ENCODE measurements at regions not wholly inside any gene's neighbourhood (a gene's known extent, or its start where the extent isn't known, plus 50 kb on each side); places are given as distances from the start of the nearest gene placed in this dataset.
A peak's percentile ranks its signal among the peaks of the same experiment; 100 is the strongest.

- no peak for DNase-seq (ENCODE audit: low read depth, low spot score)
- H3K4me3 ChIP-seq (ENCODE audit: low read depth, low read length), result no peak overlapping the region
- H3K27me3 ChIP-seq (ENCODE audit: control insufficient read depth, insufficient read depth, low read length), result no peaks in the 10 kb centered on the region
- POLR2A ChIA-PET, result no interaction called here
- H3K9me3 ChIP-seq (ENCODE audit: control insufficient read depth, insufficient read depth, low read length), result 0 out of 2 replicates have a peak, but pooled peaks cover 3% of the 10 kb centered on the region
- H3K27ac ChIP-seq (ENCODE audit: low read depth, low read length), result no peak overlapping the region
- no peak for TF ChIP-seq CTCF (IDR thresholded peaks at IDR 0.05; ENCODE audit: low read depth, low read length)
- CTCF ChIA-PET, result interaction anchor here (0.6 kb wide), 1 partner anchor 10 kb away, joined by 3 read pairs; no protein-coding TSS in a partner anchor
Observed at GRCh38 chr5:96180684-96181435, 219.2 kb upstream of the ELL2 start.

GRCh38 chr5:96177303-96177869, 215.7 kb upstream of the ELL2 start:
- Histone ChIP-seq H3K27ac (ENCODE audit: low read depth, low read length) (peak overlapping the region; percentile 33), H3K4me3 (ENCODE audit: low read depth, low read length) (no peak overlapping the region), H3K9me3 (ENCODE audit: control insufficient read depth, insufficient read depth, low read length) (peaks cover 3% of the 10 kb centered on the region; the same call in 1 of the 2 replicates), H3K27me3 (ENCODE audit: control insufficient read depth, insufficient read depth, low read length) (no peaks in the 10 kb centered on the region)
- no peak for TF ChIP-seq CTCF (IDR thresholded peaks at IDR 0.05; ENCODE audit: low read depth, low read length)
- DNase-seq (ENCODE audit: low read depth, low spot score), result peak; percentile 48
- ChIA-PET POLR2A (no interaction called here), CTCF (no interaction called here)

DNA sequence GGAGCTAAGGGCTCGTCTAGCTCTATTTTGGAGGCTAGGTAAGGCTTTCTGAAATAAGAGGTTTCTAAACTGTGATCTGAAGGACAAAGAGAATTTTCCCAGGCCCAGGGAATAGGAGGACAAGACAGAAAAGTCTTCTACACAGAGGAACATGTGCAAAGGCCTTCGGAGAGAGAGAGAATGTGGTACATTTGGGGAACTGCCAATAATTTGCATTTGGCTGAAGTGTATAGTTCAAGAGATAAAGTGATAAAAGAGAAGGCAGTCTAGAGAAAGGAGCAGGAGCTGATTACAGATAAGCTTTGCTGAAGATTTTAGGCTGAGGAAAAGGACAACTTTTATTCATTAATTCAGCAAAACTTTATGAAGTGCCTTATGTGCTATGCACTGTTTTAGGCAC, 214.4 kb upstream of the ELL2 start:
- TF ChIP-seq CTCF (IDR thresholded peaks at IDR 0.05; ENCODE audit: low read depth, low read length), result no peak
- DNase-seq (ENCODE audit: low read depth, low spot score), result no peak
- H3K9me3 ChIP-seq (ENCODE audit: control insufficient read depth, insufficient read depth, low read length), result peaks cover 3% of the 10 kb centered on the region; the same call in 1 of the 2 replicates
- H3K4me3 ChIP-seq (ENCODE audit: low read depth, low read length), result no peak overlapping the region
- CTCF ChIA-PET, result interaction anchor here (0.6 kb wide), 1 partner anchor 47 kb away, joined by 3 read pairs; no protein-coding TSS in a partner anchor
- H3K27me3 ChIP-seq (ENCODE audit: control insufficient read depth, insufficient read depth, low read length), result no peaks in the 10 kb centered on the region
- POLR2A ChIA-PET, result no interaction called here
- H3K27ac ChIP-seq (ENCODE audit: low read depth, low read length), result no peak overlapping the region

DNA sequence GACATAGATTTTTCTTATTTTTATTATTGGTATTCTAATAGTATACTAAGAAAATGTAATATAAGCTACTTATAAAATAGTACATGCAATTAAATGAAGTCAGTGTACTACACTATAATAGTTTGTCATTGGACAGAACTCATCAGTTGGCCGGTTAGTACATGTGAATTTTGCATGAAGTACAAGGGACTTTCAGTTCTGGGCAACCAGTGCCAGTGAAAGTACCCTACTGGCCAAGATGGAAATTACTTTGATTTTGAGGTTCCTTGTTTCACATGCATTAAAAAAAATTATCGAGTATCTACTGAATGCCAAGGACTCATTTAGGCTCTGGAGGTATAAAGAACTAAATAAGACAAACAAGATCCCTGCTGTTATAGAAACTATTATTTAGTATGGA, 213.4 kb upstream of the ELL2 start:
- POLR2A ChIA-PET, result interaction anchor here (0.6 kb wide), 1 partner anchor 150 kb away, joined by 3 read pairs; no protein-coding TSS in a partner anchor
- Histone ChIP-seq H3K27ac (ENCODE audit: low read depth, low read length) (no peak overlapping the region), H3K9me3 (ENCODE audit: control insufficient read depth, insufficient read depth, low read length) (peaks cover 3% of the 10 kb centered on the region; the same call in 1 of the 2 replicates), H3K27me3 (ENCODE audit: control insufficient read depth, insufficient read depth, low read length) (no peaks in the 10 kb centered on the region), H3K4me3 (ENCODE audit: low read depth, low read length) (no peak overlapping the region)
- CTCF ChIA-PET, result interaction anchor here (1.0 kb wide), 1 partner anchor 161 kb away, joined by 3 read pairs; no protein-coding TSS in a partner anchor
- DNase-seq (ENCODE audit: low read depth, low spot score), result no peak
- TF ChIP-seq CTCF (IDR thresholded peaks at IDR 0.05; ENCODE audit: low read depth, low read length), result peak; percentile 27

- DNase-seq (ENCODE audit: low read depth, low spot score), result no peak
- H3K27ac ChIP-seq (ENCODE audit: low read depth, low read length), result no peak overlapping the region
- ChIA-PET CTCF (interaction anchor here (1.4 kb wide), 1 partner anchor 162 kb away, joined by 4 read pairs; no protein-coding TSS in a partner anchor), POLR2A (interaction anchor here (0.8 to 2.0 kb wide), 2 partner anchors 53 to 125 kb away, joined by 3 to 8 read pairs; no protein-coding TSS in a partner anchor)
- TF ChIP-seq CTCF (IDR thresholded peaks at IDR 0.05; ENCODE audit: low read depth, low read length), result no peak
- H3K9me3 ChIP-seq (ENCODE audit: control insufficient read depth, insufficient read depth, low read length), result no peaks in the 10 kb centered on the region; the same call in 1 of the 2 replicates
- H3K27me3 ChIP-seq (ENCODE audit: control insufficient read depth, insufficient read depth, low read length), result no peaks in the 10 kb centered on the region
- no peak overlapping the region for H3K4me3 ChIP-seq (ENCODE audit: low read depth, low read length)
Observed at GRCh38 chr5:96173366-96173765, 211.7 kb upstream of the ELL2 start.
